ENCODE measurements at regions not wholly inside any gene's neighbourhood (a gene's known extent, or its start where the extent isn't known, plus 50 kb on each side); places are given as distances from the start of the nearest gene placed in this dataset.

DNA sequence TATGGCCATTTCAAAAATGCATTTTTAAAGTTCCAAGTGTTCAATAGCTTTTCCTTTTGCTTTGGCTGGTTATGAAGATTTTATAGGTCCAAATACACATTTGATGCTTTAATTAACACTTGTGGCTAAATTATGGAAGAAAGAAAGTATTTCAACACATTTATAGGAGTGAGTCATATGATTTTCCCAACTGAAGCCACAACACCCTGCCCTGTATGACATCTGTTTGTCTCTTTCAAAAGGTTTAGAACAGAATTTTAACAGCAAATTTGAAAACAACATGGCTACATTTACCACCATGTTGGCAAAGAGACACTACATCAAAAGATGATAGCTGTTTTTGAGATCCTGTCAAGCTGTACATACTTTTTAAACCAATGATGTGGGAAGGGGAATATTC, 99.4 kb downstream of the TMEM174 start:
- no peaks in the 10 kb centered on the region for H3K36me3 ChIP-seq
- intact Hi-C loops (cut with DNase I; ENCODE audit: low total_unique reads), result no loop called here
- no peak for DNase-seq (ENCODE audit: low spot score in 2 of 2)

GRCh38 chr5:73268826-73269225, 95.8 kb downstream of the TMEM174 start:
- Histone ChIP-seq H3K36me3 (no peaks in the 10 kb centered on the region), H3K27ac (no peak overlapping the region), H3K4me1 (no peaks in the 10 kb centered on the region), H3K27me3 (no peaks in the 10 kb centered on the region), H3K4me3 (no peak overlapping the region), H3K9me3 (no peaks in the 10 kb centered on the region)
- TF ChIP-seq POLR2A (IDR thresholded peaks at IDR 0.05), result no peak
- TF ChIP-seq, protein P1, sequence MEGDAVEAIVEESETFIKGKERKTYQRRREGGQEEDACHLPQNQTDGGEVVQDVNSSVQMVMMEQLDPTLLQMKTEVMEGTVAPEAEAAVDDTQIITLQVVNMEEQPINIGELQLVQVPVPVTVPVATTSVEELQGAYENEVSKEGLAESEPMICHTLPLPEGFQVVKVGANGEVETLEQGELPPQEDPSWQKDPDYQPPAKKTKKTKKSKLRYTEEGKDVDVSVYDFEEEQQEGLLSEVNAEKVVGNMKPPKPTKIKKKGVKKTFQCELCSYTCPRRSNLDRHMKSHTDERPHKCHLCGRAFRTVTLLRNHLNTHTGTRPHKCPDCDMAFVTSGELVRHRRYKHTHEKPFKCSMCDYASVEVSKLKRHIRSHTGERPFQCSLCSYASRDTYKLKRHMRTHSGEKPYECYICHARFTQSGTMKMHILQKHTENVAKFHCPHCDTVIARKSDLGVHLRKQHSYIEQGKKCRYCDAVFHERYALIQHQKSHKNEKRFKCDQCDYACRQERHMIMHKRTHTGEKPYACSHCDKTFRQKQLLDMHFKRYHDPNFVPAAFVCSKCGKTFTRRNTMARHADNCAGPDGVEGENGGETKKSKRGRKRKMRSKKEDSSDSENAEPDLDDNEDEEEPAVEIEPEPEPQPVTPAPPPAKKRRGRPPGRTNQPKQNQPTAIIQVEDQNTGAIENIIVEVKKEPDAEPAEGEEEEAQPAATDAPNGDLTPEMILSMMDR (IDR thresholded peaks at IDR 0.05), result no peak
- no peak for TF ChIP-seq POLR2AphosphoS5 (IDR thresholded peaks at IDR 0.05)
- intact Hi-C loops (cut with DNase I; ENCODE audit: low total_unique reads), result no loop called here
- no peak for DNase-seq (ENCODE audit: low spot score in 2 of 2)

More for the DNA sequence above, 99.4 kb downstream of the TMEM174 start:
- Histone ChIP-seq H3K9me3 (no peaks in the 10 kb centered on the region), H3K27ac (no peak overlapping the region), H3K27me3 (no peaks in the 10 kb centered on the region), H3K4me3 (no peak overlapping the region), H3K4me1 (no peaks in the 10 kb centered on the region)
- TF ChIP-seq, protein P1 (IDR thresholded peaks at IDR 0.05), result no peak
- no peak for TF ChIP-seq POLR2A (IDR thresholded peaks at IDR 0.05)
- TF ChIP-seq POLR2AphosphoS5 (IDR thresholded peaks at IDR 0.05), result no peak

DNA sequence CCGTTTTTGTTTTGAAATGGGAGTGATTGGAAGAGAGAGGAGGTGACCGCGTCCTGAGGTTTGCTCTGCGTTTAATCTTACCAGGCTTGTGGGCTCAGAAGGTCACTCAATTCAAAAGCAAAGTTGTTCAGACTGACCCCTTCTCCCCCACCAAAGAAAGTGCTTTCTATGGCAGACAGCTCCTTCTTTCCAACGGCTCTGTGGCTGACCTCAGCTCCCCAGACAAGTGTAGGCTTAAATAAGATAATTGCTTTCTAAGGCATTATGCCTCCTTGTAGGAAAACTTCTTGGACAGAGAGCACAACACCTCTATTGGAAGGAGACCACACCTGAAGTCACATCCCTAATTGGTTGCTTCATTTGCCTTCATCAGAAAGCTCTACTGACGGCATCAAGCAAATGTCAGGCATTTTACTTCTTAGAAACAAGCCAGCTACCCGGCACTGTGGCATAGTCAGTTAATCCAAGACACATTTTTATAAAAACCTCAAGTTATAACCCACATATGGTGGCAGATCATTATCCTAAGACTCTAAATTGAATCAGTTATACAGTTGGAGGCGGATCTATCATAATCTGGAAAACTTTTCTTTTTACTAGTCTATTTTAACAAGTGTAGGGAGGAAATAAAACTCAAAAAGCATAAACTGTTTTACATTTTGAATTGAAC, 94.9 kb downstream of the TMEM174 start:
- Histone ChIP-seq H3K27me3 (no peaks in the 10 kb centered on the region), H3K4me3 (no peak overlapping the region), H3K36me3 (no peaks in the 10 kb centered on the region), H3K4me1 (no peaks in the 10 kb centered on the region), H3K27ac (no peak overlapping the region), H3K9me3 (no peaks in the 10 kb centered on the region)
- intact Hi-C loops (cut with DNase I; ENCODE audit: low total_unique reads), result loop anchor here (2.0 kb wide), 1 partner anchor 41 kb away; no protein-coding TSS in a partner anchor
- TF ChIP-seq POLR2AphosphoS5 (IDR thresholded peaks at IDR 0.05) (no peak), POLR2A (IDR thresholded peaks at IDR 0.05) (no peak)
- TF ChIP-seq, protein P1 (IDR thresholded peaks at IDR 0.05), result no peak
- DNase-seq (ENCODE audit: low spot score in 2 of 2), result no peak

DNA sequence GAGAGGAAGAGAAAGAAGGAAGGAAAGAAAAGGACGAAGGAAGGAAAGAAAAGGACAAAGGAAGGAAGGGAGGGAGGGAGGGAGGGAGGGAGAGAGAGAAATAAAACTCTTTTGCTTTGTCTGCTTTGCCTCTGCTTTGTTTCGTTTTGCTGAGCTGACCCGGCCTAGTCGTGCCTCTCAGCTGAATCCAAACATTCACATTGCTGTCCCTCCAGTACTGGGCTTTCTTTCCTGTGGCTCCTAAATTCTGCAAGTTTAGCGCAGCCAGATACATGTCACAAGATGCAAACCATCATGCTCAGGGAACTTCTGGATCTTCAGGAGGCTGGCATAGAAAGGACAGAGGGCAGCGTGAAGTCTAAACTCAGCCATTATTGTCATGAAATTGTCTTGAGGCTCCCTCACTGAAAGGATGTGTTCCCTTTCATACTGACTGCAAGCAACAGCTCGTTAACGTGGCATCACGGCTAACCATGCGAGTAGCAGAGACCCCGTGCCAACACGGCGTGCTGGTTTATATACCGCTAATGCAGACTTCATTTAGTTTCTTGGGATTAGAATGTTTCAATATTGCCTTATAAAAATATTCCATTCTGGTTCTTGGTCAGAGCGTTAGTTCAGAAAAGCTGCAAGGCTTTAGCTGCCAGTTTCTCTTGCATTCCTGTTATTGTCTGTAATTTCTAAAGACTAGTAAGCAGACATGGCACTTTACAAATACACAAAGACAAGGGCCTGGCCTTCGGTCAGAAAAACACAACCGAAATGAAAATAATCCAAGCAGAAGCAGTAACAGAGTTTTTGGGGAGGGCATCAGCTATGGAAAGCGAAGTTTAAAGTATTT, 94.2 kb downstream of the TMEM174 start:
- Histone ChIP-seq H3K9me3 (no peaks in the 10 kb centered on the region), H3K27me3 (no peaks in the 10 kb centered on the region), H3K4me1 (no peaks in the 10 kb centered on the region), H3K27ac (no peak overlapping the region), H3K4me3 (no peak overlapping the region), H3K36me3 (no peaks in the 10 kb centered on the region)
- intact Hi-C loops (cut with DNase I; ENCODE audit: low total_unique reads), result loop anchor here (2.0 kb wide), 1 partner anchor 42 kb away; no protein-coding TSS in a partner anchor
- TF ChIP-seq, protein P1 (IDR thresholded peaks at IDR 0.05), result no peak
- TF ChIP-seq POLR2AphosphoS5 (IDR thresholded peaks at IDR 0.05), result no peak
- TF ChIP-seq POLR2A (IDR thresholded peaks at IDR 0.05), result no peak
- no peak for DNase-seq (ENCODE audit: low spot score in 2 of 2)

Data from breast epithelium (tissue), 4 donors.